HG03139 (cell line): ENCODE measurements at regions not wholly inside any gene's neighbourhood (a gene's known extent, or its start where the extent isn't known, plus 50 kb on each side); places are given as distances from the start of the nearest gene placed in this dataset.
"Not testable (repeated sequence)": the region's sequence is repeated elsewhere in the genome, so short reads cannot be mapped to it uniquely, and the experiment has no call there.

Experiments
- ATAC-seq: cut with Tn5 transposase; IDR thresholded peaks from one replicate; pipeline ENCODE4 v1.9.1; 2021; ENCODE audit not compliant: unreplicated experiment

GRCh38 chr5:106640511-106640910 lies 1030.2 kb downstream of the EFNA5 start:
- ATAC-seq, result no peak

- no peak for ATAC-seq
Observed at GRCh38 chr5:106639488-106639887, 1031.2 kb downstream of the EFNA5 start.

DNA sequence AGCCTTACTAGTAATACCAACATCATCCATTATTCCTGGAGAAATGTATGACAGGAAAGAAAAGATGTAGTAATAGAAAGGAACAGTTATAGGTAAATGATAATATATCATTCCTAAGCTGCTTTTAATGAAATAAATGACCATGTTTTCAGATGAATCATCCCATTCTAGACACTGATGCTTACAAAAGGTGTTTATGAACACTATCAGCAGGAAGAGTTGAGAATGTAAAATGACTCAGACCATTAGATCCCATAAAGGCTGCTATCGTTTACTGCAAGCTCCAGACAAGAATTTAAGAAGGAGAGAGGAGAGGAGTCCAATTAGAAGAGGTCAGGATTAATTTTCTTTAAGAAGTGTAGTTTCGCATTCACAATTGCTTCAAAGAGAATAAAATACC lies 1033.5 kb downstream of the EFNA5 start:
- no peak for ATAC-seq

DNA sequence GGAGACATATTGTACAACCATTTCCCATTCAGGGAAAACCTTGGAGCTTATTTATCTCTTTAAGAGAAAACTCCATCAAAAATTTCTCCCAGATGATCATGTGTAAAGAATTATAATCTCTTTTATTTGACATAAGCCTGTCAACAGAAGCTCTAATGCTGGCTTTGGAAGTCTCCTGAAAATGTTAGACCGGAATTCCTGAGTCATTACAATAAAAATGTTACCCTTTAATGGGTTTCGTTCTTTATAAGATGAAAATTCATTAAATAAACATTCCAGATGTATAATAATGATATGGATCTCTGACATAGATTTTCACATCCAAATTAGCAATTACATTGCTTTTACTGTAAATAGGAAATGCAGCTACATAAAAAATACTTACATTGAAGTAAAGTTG lies 1036.4 kb downstream of the EFNA5 start:
- ATAC-seq, result no peak

GRCh38 chr5:106633825-106634224 lies 1036.9 kb downstream of the EFNA5 start:
- no peak for ATAC-seq

DNA sequence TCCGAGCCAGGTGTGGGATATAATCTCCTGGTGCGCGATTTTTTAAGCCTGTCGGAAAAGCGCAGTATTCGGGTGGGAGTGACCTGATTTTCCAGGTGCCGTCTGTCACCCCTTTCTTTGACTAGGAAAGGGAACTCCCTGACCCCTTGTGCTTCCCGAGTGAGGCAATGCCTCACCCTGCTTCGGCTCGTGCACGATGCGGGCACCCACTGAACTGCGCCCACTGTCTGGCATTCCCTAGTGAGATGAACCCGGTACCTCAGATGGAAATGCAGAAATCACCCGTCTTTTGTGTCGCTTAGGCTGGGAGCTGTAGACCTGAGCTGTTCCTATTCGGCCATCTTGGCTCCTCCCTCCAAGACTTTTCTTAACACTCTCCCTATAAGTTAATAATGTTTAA lies 1042.3 kb downstream of the EFNA5 start:
- ATAC-seq, result not testable (repeated sequence)

DNA sequence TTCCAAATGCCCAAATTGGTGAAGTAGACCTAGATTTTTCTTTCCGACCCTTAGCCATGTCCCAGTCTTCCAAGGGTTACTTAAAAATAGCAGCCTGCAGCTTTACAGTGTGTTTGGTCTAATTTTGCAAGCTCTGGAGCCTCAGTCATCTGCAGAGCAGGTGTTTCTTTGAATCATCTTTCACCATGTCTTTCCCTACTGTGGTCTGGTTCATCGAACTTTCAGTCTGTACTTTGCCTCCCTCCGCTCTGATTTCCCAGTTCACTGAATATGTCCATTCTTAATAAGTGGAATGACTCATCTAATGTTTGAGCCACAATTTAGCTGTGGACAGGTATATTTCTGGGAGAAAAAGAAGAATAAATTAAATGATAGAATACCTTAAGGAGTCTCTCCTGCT lies 1060.7 kb downstream of the EFNA5 start:
- no peak for ATAC-seq

- ATAC-seq, result no peak
Observed at GRCh38 chr5:106601620-106602019, 1069.1 kb downstream of the EFNA5 start.

GRCh38 chr5:106600803-106601202 lies 1069.9 kb downstream of the EFNA5 start:
- ATAC-seq, result no peak

DNA sequence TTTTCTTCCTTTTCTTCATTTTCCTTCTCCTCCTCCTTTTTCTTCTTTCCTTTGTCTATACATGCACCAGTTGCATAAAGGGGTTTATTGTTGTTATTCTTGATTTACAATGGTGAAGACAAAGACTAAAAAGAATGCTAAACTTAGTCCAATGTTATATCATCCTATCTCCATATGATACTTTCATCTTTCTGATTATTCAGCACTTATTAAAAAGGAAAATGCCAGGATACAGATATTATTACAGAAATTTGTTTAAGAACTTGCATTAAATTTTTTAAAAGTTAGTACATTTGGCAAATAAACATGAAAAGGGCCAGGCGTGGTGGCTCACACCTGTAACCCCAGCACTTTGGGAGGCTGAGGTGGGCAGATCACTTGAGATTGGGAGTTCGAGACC lies 1074.9 kb downstream of the EFNA5 start:
- ATAC-seq, result no peak

DNA sequence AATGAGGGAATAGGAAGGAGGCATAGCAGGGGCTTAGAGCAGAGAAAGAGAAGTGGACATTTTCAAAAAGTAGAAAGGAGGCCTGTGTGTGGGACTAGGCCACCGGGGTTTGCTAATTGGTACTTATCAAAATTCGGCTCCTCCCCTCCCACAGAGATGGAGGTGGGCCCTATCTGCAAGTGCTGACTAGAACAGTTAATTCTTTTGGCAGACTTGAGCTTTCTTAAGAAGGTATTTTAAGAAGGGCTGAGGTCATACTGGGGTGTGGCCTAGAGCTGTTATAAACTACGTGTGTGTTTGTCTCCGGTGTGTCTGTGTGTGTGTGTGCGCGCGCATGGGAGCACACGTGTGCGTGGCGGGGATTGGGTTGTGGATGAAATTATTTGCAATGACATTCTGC lies 1086.5 kb downstream of the EFNA5 start:
- no peak for ATAC-seq

- ATAC-seq, result no peak
Observed at GRCh38 chr5:106578736-106579135, 1092.0 kb downstream of the EFNA5 start.

GRCh38 chr5:106574820-106575219 lies 1095.9 kb downstream of the EFNA5 start:
- no peak for ATAC-seq

DNA sequence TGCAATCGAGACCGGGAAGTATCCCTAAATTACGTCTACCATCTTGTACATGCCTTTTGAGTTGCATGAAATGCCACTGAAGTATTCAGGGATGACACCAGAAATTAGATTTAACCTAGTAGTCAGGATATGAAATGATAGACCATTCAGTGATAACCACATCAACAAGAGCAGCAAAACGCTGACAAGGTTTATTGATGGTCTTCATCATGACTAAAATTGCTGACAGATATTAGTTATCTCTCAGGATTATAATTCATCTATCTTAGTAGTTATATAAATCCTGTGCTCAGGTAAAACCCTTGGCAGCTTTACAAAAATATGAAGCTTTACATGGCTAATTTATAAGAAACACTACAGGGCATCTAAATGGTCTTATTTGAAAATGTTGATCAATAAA lies 1104.7 kb downstream of the EFNA5 start:
- no peak for ATAC-seq

DNA sequence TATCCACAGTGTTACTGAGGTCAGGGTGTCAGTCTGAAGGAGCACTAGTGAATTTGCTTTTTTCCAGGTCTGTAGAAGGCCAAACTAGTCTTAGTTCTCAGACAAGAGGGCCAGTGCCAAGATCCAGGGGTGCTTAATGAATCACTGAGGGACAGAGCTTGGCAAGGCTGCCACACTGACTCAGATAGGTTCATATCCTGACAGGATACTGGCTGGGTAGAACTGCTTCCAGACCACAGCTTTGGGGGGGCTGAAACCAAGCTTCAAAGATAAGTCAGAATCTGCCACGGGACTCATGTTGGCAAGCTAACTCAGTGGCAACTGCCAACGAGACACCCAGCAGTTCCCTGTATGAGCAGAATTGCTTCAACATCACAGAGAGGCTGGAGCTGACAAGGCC lies 1125.4 kb downstream of the EFNA5 start:
- no peak for ATAC-seq

DNA sequence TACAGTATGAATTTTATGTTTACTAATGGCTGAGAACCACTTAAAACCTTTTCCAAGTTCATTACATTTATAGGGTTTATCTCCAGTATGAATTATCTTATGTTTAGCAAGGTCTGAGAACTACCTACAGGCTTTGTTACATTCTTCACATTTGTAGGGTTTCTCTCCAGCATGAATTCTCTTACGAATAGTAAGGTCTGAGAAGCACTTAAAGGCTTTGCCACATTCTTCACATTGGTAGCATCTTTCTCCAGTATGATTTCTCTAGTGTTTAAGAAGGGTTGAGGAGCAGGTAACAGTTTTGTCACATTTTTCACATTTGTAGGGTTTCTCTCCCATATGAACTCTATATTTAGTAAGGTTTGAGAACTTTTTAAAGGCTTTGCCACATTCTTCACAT lies 1127.4 kb downstream of the EFNA5 start:
- no peak for ATAC-seq

- ATAC-seq, result no peak
Observed at GRCh38 chr5:106530150-106530549, 1140.6 kb downstream of the EFNA5 start.

GRCh38 chr5:106525438-106525837 lies 1145.3 kb downstream of the EFNA5 start:
- ATAC-seq, result no peak

DNA sequence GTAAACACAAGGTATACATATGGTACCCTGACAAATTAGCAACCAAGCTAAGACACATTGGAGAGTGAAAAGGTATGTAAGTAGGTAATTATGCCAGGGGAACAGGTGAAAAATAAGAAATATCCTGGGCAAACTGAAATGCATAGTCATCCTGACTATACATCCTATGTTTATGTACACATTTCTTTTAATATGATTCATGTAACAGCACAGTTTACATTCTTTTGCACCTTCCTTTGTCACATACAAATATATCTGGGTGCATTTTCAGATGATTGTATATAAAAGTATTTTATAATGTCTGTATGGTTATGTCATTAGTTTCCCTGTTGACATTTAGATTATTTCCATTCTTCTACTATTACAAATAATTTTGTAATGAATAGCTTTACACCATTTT lies 1146.9 kb downstream of the EFNA5 start:
- no peak for ATAC-seq

DNA sequence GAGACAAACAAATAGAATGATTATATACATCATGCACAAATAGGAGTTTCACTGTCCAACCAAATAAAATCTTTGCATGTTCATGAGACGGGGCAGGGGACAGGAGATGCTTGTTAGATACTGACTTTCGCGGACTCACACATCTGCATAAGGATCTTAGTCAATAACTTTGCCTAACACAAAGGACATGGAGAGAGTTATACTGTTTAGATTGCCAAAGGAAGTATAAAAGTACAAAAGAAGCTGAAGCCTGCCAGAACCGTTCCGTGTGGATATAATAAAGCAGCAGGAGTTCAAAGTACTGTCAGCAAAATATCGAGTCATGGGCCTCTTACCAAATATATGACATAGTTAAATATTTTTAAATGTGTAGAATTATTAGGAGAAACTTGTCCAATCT lies 1148.4 kb downstream of the EFNA5 start:
- ATAC-seq, result no peak

DNA sequence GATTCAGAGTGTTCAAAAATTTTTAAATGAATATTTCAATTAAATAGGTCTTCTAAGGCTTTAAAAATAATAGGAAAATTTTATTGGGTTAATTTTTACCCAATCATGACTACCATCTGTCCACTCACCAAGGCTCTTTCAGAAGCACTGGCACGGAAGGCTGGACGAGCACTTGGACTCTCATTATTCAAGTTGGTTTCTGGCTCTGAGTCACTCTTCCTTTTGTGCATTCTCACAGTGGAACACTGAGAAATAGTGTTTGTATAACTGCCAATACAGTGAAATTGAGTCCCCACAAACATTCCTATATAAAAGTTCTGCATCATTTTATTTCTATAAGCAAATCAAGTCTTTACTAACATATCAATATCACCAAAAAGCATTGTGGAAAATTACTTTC lies 1149.0 kb downstream of the EFNA5 start:
- ATAC-seq, result no peak

GRCh38 chr5:106510321-106510720 lies 1160.4 kb downstream of the EFNA5 start:
- ATAC-seq, result no peak

DNA sequence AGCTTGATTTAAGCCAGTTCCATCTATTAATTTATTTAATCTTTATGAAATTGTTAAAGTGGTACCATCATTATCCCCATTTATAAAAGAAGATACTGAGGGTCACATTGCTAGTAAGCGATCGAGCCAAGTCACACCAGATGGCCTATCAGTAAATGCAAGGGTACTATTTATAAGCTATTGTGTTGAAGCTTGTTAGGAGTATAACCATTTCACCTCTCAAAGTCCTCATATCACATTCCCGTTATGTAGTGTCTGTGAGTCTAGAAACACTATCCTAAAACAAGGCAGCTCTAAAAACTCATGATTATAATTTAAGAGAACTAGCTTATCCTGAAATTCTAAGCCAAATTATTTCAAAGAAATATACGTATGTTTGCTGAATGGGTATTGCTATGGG lies 1161.8 kb downstream of the EFNA5 start:
- ATAC-seq, result no peak

- no peak for ATAC-seq
Observed at GRCh38 chr5:106493910-106494309, 1176.8 kb downstream of the EFNA5 start.
